Stimulated activated CD4-positive, alpha-beta T cell treated with anti-CD3 and anti-CD28 coated beads, Interleukin-15, amount 100 ng/mL, for 48 hours (primary cell): ENCODE measurements at regions not wholly inside any gene's neighbourhood (a gene's known extent, or its start where the extent isn't known, plus 50 kb on each side); places are given as distances from the start of the nearest gene placed in this dataset.

Experiments used
- DNase-seq, 2 donors: peaks; one replicate each; pipeline ENCODE4 v3.0.0-alpha.2; 2020; ENCODE audit warnings: low read depth in 2 of 2

- DNase-seq: no peak
Observed at GRCh38 chr5:104223885-104224773, 661.5 kb upstream of the NUDT12 start.

- no peak for DNase-seq
Observed at GRCh38 chr5:104218200-104218599, 655.6 kb upstream of the NUDT12 start.

- no peak for DNase-seq
Observed at GRCh38 chr5:104213216-104213615, 650.6 kb upstream of the NUDT12 start.

- DNase-seq: no peak
Observed at GRCh38 chr5:104199771-104200170, 637.2 kb upstream of the NUDT12 start.

- no peak for DNase-seq
Observed at GRCh38 chr5:104198156-104198555, 635.6 kb upstream of the NUDT12 start.

- DNase-seq: no peak
Observed at GRCh38 chr5:104189909-104190308, 627.3 kb upstream of the NUDT12 start.

- DNase-seq: no peak
Observed at GRCh38 chr5:104189031-104189430, 626.4 kb upstream of the NUDT12 start.

- no peak for DNase-seq
Observed at GRCh38 chr5:104187656-104188055, 625.1 kb upstream of the NUDT12 start.

GRCh38 chr5:104186510-104186909 lies 623.9 kb upstream of the NUDT12 start:
- no peak for DNase-seq

- no peak for DNase-seq
Observed at GRCh38 chr5:104186100-104186499, 623.5 kb upstream of the NUDT12 start.

- DNase-seq: no peak
Observed at GRCh38 chr5:104184264-104184663, 621.7 kb upstream of the NUDT12 start.

- DNase-seq: no peak
Observed at GRCh38 chr5:104178829-104179456, 616.4 kb upstream of the NUDT12 start.

- DNase-seq: no peak
Observed at GRCh38 chr5:104178066-104178465, 615.5 kb upstream of the NUDT12 start.

GRCh38 chr5:104177651-104178050 lies 615.1 kb upstream of the NUDT12 start:
- DNase-seq: no peak

- DNase-seq: no peak
Observed at GRCh38 chr5:104172976-104173375, 610.4 kb upstream of the NUDT12 start.

GRCh38 chr5:104171958-104172690 lies 609.5 kb upstream of the NUDT12 start:
- DNase-seq: no peak

- no peak for DNase-seq
Observed at GRCh38 chr5:104170926-104171325, 608.3 kb upstream of the NUDT12 start.

GRCh38 chr5:104146652-104147051 lies 584.1 kb upstream of the NUDT12 start:
- no peak for DNase-seq

GRCh38 chr5:104139840-104140239 lies 577.3 kb upstream of the NUDT12 start:
- DNase-seq: no peak

- no peak for DNase-seq
Observed at GRCh38 chr5:104130320-104130719, 567.7 kb upstream of the NUDT12 start.

GRCh38 chr5:104128348-104128747 lies 565.8 kb upstream of the NUDT12 start:
- no peak for DNase-seq

GRCh38 chr5:104126980-104127379 lies 564.4 kb upstream of the NUDT12 start:
- DNase-seq: no peak

- DNase-seq: no peak
Observed at GRCh38 chr5:104119529-104119928, 556.9 kb upstream of the NUDT12 start.
